A549 (cell line): ENCODE measurements at regions not wholly inside any gene's neighbourhood (a gene's known extent, or its start where the extent isn't known, plus 50 kb on each side); places are given as distances from the start of the nearest gene placed in this dataset.

ENCODE experiments used
- ATAC-seq, 2 experiments: fragments of 200-7000 bp in 1 of 2; fragments of >200 bp in 1 of 2; cut with Nextera tagmentation in 1 of 2; cut with Tn5 transposase in 1 of 2; 3 replicates each; pipeline versions ENCODE4 v1.8.0 to v1.9.1; 2018 to 2020; ENCODE audit warnings: mild to moderate bottlenecking in 1 of 2, moderate library complexity in 1 of 2
- CTCF ChIA-PET: fragments of 300-600 bp; sonication (Branson Sonifier 250); formaldehyde crosslinking; extraction: SDS; loops from one replicate; lab custom pipeline; 2021; ENCODE audit warnings: antibody characterized with exemption, inconsistent platforms; lab: Yijun Ruan, JAX
- POLR2A ChIA-PET: fragments of 350-600 bp; formaldehyde crosslinking; extraction: SDS; loops from one replicate; lab custom pipeline; 2021; ENCODE audit warnings: antibody characterized with exemption, inconsistent platforms; lab: Yijun Ruan, JAX
- DNase-seq, 2 experiments: peaks; one replicate each; pipeline versions ENCODE4 v3.0.0 to v3.0.0-alpha.2; 2011 to 2016; ENCODE audit warnings: low read depth in 1 of 2, low spot score in 1 of 2
- FAIRE-seq: peaks from 2 replicates; lab custom pipeline; 2011; peaks lifted over from hg19 to GRCh38; lab: Jason Lieb, UNC
- H3K27ac ChIP-seq, 2 experiments: fragments of >200 bp; sonication (Bioruptor Twin); formaldehyde crosslinking; 3 replicates each; pipeline ENCODE4 v1.5.1; 2016 to 2017
- H3K4me1 ChIP-seq: fragments of >200 bp; sonication (Bioruptor Twin); formaldehyde crosslinking; 3 replicates; pipeline ENCODE4 v1.6.1; 2016
- H3K4me2 ChIP-seq: fragments of >200 bp; sonication (Bioruptor Twin); formaldehyde crosslinking; 3 replicates; pipeline ENCODE4 v1.6.1; 2016
- H3K4me3 ChIP-seq: fragments of >200 bp; sonication (Bioruptor Twin); formaldehyde crosslinking; 3 replicates; pipeline ENCODE4 v1.5.1; 2016
- H3K9me3 ChIP-seq: fragments of >200 bp; sonication (Bioruptor Twin); formaldehyde crosslinking; 3 replicates; pipeline ENCODE4 v1.6.1; 2016
- BCL3 ChIP-seq: fragments of >200 bp; sonication (Bioruptor Twin); formaldehyde crosslinking; IDR thresholded peaks from 3 replicates; pipeline ENCODE4 v1.6.1; 2016
- CBX2 ChIP-seq: fragments of 200-600 bp; sonication (generic); IDR thresholded peaks from 2 replicates; pipeline ENCODE4 v1.6.1; 2016; ENCODE audit warnings: low read depth, mild to moderate bottlenecking, borderline replicate concordance
- CHD2 ChIP-seq: fragments of 150-350 bp; IDR thresholded peaks from 2 replicates; pipeline ENCODE4 v1.6.1; 2014; ENCODE audit warnings: low read length; ENCODE audit not compliant: partially characterized antibody
- EP300 ChIP-seq, 2 experiments: fragments of >200 bp; sonication (Bioruptor Twin); formaldehyde crosslinking; IDR thresholded peaks; 2 replicates in 1 of 2; 3 replicates in 1 of 2; pipeline ENCODE4 v1.6.1; 2016 to 2017
- ESRRA ChIP-seq: fragments of 150-350 bp; IDR thresholded peaks from 2 replicates; pipeline ENCODE4 v1.6.1; 2014; ENCODE audit warnings: mild to moderate bottlenecking, low read length, borderline replicate concordance
- FOSB ChIP-seq: fragments of 250-450 bp; sonication (Bioruptor Pico); IDR thresholded peaks from 2 replicates; pipeline ENCODE4 v1.5.0; 2020; ENCODE audit warnings: mild to moderate bottlenecking, moderate library complexity
- FOSL2 ChIP-seq, 2 experiments: fragments of 450-650 bp in 1 of 2; fragments of >200 bp in 1 of 2; sonication (Bioruptor Twin) in 1 of 2; formaldehyde crosslinking; IDR thresholded peaks; 2 replicates each; pipeline versions ENCODE4 v1.5.0 to v1.6.1; 2016 to 2020; ENCODE audit warnings: mild to moderate bottlenecking in 1 of 2, moderate library complexity in 1 of 2
- HEYL ChIP-seq: fragments of 250-450 bp; sonication (Bioruptor Pico); IDR thresholded peaks from 2 replicates; pipeline ENCODE4 v1.8.0; 2021; ENCODE audit warnings: mild to moderate bottlenecking, moderate library complexity
- HMGXB4 ChIP-seq: fragments of 250-450 bp; sonication (Bioruptor Pico); IDR thresholded peaks from 2 replicates; pipeline ENCODE4 v1.5.0; 2021; ENCODE audit warnings: mild to moderate bottlenecking, moderate library complexity, borderline replicate concordance
- HOXA7 ChIP-seq: fragments of 250-450 bp; sonication (Bioruptor Pico); IDR thresholded peaks from 2 replicates; pipeline ENCODE4 v1.5.0; 2020; ENCODE audit warnings: mild to moderate bottlenecking, moderate library complexity
- HOXB5 ChIP-seq: fragments of 250-450 bp; sonication (Bioruptor Pico); IDR thresholded peaks from 2 replicates; pipeline ENCODE4 v1.5.0; 2020; ENCODE audit warnings: mild to moderate bottlenecking, moderate library complexity
- MAFK ChIP-seq: fragments of 450-650 bp; IDR thresholded peaks from 2 replicates; pipeline ENCODE4 v1.6.1; 2014; ENCODE audit not compliant: partially characterized antibody
- MAZ ChIP-seq: fragments of 150-350 bp; IDR thresholded peaks from 2 replicates; pipeline ENCODE4 v1.6.1; 2014; ENCODE audit warnings: antibody characterized with exemption, low read depth, low read length, borderline replicate concordance
- RAD21 ChIP-seq, 2 experiments: fragments of >200 bp in 1 of 2; sonication (Bioruptor Twin) in 1 of 2; formaldehyde crosslinking in 1 of 2; IDR thresholded peaks in 1 of 2; conservative IDR thresholded peaks in 1 of 2; 2 replicates in 1 of 2; 3 replicates in 1 of 2; pipeline ENCODE4 v1.6.1; 2012 to 2018; ENCODE audit warnings: inconsistent platforms in 1 of 2
- RARB ChIP-seq: fragments of 250-450 bp; sonication (Bioruptor Pico); IDR thresholded peaks from 2 replicates; pipeline ENCODE4 v1.8.0; 2021; ENCODE audit warnings: mild to moderate bottlenecking, moderate library complexity
- RFX5 ChIP-seq: fragments of 450-650 bp; IDR thresholded peaks from 2 replicates; pipeline ENCODE4 v1.7.1; 2014; ENCODE audit warnings: antibody characterized with exemption, mild to moderate bottlenecking, moderate library complexity
- RNF2 ChIP-seq: fragments of 200-600 bp; sonication (generic); IDR thresholded peaks from 2 replicates; pipeline ENCODE4 v1.6.1; 2016; ENCODE audit warnings: low read depth, mild to moderate bottlenecking, antibody characterized with exemption, moderate library complexity, borderline replicate concordance
- SMC3 ChIP-seq: fragments of >200 bp; sonication (Bioruptor Twin); formaldehyde crosslinking; IDR thresholded peaks from 3 replicates; pipeline ENCODE4 v1.6.1; 2018; ENCODE audit warnings: inconsistent platforms
- SREBF2 ChIP-seq: fragments of 450-650 bp; IDR thresholded peaks from 2 replicates; pipeline ENCODE4 v1.6.1; 2014; ENCODE audit warnings: mild to moderate bottlenecking, moderate library complexity
- TP53 ChIP-seq: fragments of 250-450 bp; sonication (Bioruptor Pico); IDR thresholded peaks from 2 replicates; pipeline ENCODE4 v1.5.0; 2021; ENCODE audit warnings: mild to moderate bottlenecking, moderate library complexity
- USF2 ChIP-seq: fragments of 450-650 bp; IDR thresholded peaks from 2 replicates; pipeline ENCODE4 v1.6.1; 2014; ENCODE audit warnings: antibody characterized with exemption
- ZFP36 ChIP-seq: fragments of 450-650 bp; IDR thresholded peaks from 2 replicates; pipeline ENCODE4 v1.6.1; 2014; ENCODE audit warnings: borderline replicate concordance; ENCODE audit not compliant: partially characterized antibody
- ZNF302 ChIP-seq: fragments of 250-450 bp; sonication (Bioruptor Pico); IDR thresholded peaks from 2 replicates; pipeline ENCODE4 v1.9.0; 2021; ENCODE audit warnings: inconsistent platforms, mild to moderate bottlenecking, moderate library complexity
- ZSCAN20 ChIP-seq: fragments of 250-450 bp; sonication (Bioruptor Pico); IDR thresholded peaks from 2 replicates; pipeline ENCODE4 v1.8.0; 2022; ENCODE audit warnings: mild to moderate bottlenecking, moderate library complexity
- WGBS: methylation state at CpG from one replicate; pipeline ENCODE4 v1.1.6; 2017; ENCODE audit errors: missing lambda C conversion rate; 5-methylcytosine and 5-hydroxymethylcytosine counted together
- TF ChIP-seq, protein P1 (sequence below): IDR thresholded peaks from 2 replicates; pipeline ENCODE4 v1.6.1; 2012; ENCODE audit warnings: low read depth, borderline replicate concordance
- TF ChIP-seq, protein P2 (sequence below): IDR thresholded peaks from 2 replicates; pipeline ENCODE4 v1.6.1; 2012
- TF ChIP-seq, protein P3 (sequence below): fragments of 250-450 bp; sonication (Bioruptor Pico); IDR thresholded peaks from 2 replicates; pipeline ENCODE4 v1.5.0; 2020; ENCODE audit warnings: low read depth, mild to moderate bottlenecking, moderate library complexity
- TF ChIP-seq, protein P4 (sequence below): fragments of >200 bp; sonication (Bioruptor Twin); formaldehyde crosslinking; IDR thresholded peaks from 2 replicates; pipeline ENCODE4 v1.6.1; 2016

DNA sequence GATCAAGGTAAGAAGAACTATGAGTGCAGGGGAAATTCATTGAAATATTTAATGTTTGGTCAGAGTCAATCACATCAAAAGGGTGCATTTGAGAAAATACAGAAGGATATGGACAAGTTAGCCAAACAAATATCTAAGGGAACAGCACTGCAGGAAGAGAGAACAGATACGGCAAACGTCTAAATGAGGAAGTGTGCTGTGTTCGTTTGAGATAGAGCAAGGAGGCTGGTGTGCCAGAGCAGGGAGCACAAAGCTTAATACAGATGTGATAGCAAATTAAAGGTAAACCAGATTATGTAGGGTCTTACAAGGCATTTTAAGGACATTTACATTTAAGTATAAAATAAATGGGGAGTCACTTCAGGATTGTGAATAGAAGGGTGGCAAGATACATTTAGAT lies 241.3 kb upstream of the ZNF804A start:
- Histone ChIP-seq H3K4me1 (no peaks in the 10 kb centered on the region), H3K27ac (no peak overlapping the region), H3K4me2 (no peak overlapping the region), H3K4me3 (no peak overlapping the region), H3K9me3 (no peaks in the 10 kb centered on the region)
- DNase-seq: no peak
- 54% methylated on average over 3 of the region's 3 CpGs for WGBS
- TF ChIP-seq TP53 (CRISPR knock-in tag) (no peak), EP300 (IDR thresholded peaks at IDR 0.05) (no peak), HMGXB4 (CRISPR knock-in tag) (no peak), HOXA7 (no peak), ZFP36 (no peak), SREBF2 (no peak), CHD2 (no peak), FOSB (CRISPR knock-in tag) (no peak), RNF2 (no peak), HOXB5 (no peak), CBX2 (no peak), SMC3 (no peak), MAFK (no peak), RFX5 (no peak), FOSL2 (IDR thresholded peaks at IDR 0.05) (no peak), FOSL2 (CRISPR knock-in tag; IDR thresholded peaks at IDR 0.05) (no peak), ZSCAN20 (no peak)
- TF ChIP-seq, protein P1, sequence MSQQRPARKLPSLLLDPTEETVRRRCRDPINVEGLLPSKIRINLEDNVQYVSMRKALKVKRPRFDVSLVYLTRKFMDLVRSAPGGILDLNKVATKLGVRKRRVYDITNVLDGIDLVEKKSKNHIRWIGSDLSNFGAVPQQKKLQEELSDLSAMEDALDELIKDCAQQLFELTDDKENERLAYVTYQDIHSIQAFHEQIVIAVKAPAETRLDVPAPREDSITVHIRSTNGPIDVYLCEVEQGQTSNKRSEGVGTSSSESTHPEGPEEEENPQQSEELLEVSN: no peak
- TF ChIP-seq, protein P2, sequence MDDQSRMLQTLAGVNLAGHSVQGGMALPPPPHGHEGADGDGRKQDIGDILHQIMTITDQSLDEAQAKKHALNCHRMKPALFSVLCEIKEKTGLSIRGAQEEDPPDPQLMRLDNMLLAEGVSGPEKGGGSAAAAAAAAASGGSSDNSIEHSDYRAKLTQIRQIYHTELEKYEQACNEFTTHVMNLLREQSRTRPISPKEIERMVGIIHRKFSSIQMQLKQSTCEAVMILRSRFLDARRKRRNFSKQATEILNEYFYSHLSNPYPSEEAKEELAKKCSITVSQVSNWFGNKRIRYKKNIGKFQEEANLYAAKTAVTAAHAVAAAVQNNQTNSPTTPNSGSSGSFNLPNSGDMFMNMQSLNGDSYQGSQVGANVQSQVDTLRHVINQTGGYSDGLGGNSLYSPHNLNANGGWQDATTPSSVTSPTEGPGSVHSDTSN: no peak
- TF ChIP-seq, protein P3, sequence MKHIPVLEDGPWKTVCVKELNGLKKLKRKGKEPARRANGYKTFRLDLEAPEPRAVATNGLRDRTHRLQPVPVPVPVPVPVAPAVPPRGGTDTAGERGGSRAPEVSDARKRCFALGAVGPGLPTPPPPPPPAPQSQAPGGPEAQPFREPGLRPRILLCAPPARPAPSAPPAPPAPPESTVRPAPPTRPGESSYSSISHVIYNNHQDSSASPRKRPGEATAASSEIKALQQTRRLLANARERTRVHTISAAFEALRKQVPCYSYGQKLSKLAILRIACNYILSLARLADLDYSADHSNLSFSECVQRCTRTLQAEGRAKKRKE (CRISPR knock-in tag): no peak
- ChIA-PET POLR2A (no interaction called here), CTCF (interaction anchor here (0.7 kb wide), 1 partner anchor 9 kb away, joined by 3 read pairs; no protein-coding TSS in a partner anchor)
- no peak for ATAC-seq
- FAIRE-seq: no peak

GRCh38 chr2:184359379-184359778 lies 238.9 kb upstream of the ZNF804A start:
- no peaks in the 10 kb centered on the region for H3K9me3 ChIP-seq
- H3K4me3 ChIP-seq: no peak overlapping the region
- no peak overlapping the region for H3K4me2 ChIP-seq
- H3K4me1 ChIP-seq: no peaks in the 10 kb centered on the region
- DNase-seq (no peak), FAIRE-seq (no peak), ATAC-seq (no peak)
- 5% methylated on average over 2 of the region's 2 CpGs for WGBS
- H3K27ac ChIP-seq: no peak overlapping the region
- TF ChIP-seq RAD21 (conservative IDR thresholded peaks at IDR 0.05 in 1 of 2, IDR thresholded peaks at IDR 0.05 in 1 of 2) (no peak), FOSB (CRISPR knock-in tag) (no peak), RARB (CRISPR knock-in tag) (no peak), SMC3 (no peak), ZNF302 (CRISPR knock-in tag) (no peak), ZSCAN20 (no peak), HEYL (CRISPR knock-in tag) (no peak), RNF2 (no peak), CBX2 (no peak), ESRRA (no peak), BCL3 (no peak), ZFP36 (no peak), MAZ (no peak), USF2 (no peak)
- TF ChIP-seq, protein P1: no peak
- TF ChIP-seq, protein P4, sequence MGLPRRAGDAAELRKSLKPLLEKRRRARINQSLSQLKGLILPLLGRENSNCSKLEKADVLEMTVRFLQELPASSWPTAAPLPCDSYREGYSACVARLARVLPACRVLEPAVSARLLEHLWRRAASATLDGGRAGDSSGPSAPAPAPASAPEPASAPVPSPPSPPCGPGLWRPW: no peak
- ChIA-PET CTCF (no interaction called here), POLR2A (no interaction called here)
